AG04449 (cell line): ENCODE measurements at regions not wholly inside any gene's neighbourhood (a gene's known extent, or its start where the extent isn't known, plus 50 kb on each side); places are given as distances from the start of the nearest gene placed in this dataset.

ENCODE experiments used
- CTCF ChIA-PET: fragments of 350-600 bp; formaldehyde crosslinking; extraction: SDS; loops from one replicate; lab custom pipeline; 2021; ENCODE audit warnings: antibody characterized with exemption; lab: Yijun Ruan, JAX
- POLR2A ChIA-PET: fragments of 400-600, 350-600 bp; formaldehyde crosslinking; extraction: SDS; loops from one replicate; lab custom pipeline; 2020; ENCODE audit warnings: antibody characterized with exemption, inconsistent platforms; lab: Yijun Ruan, JAX
- DNase-seq: peaks from one replicate; pipeline ENCODE4 v3.0.0-alpha.2; 2010; ENCODE audit warnings: low read depth, low spot score
- H3K4me3 ChIP-seq: 2 replicates; pipeline ENCODE4 v1.5.1; 2011; ENCODE audit warnings: low read depth, mild to moderate bottlenecking, control low read depth, low read length
- CTCF ChIP-seq: IDR thresholded peaks from one replicate; pipeline ENCODE4 v1.5.1; 2011; ENCODE audit warnings: mild to moderate bottlenecking, moderate library complexity, low read length, control low read depth, inconsistent platforms; ENCODE audit not compliant: insufficient read depth; ENCODE audit errors: missing control alignments

- CTCF ChIA-PET: no interaction called here
- POLR2A ChIA-PET: no interaction called here
- DNase-seq: no peak
- no peak for TF ChIP-seq CTCF
- no peak overlapping the region for H3K4me3 ChIP-seq
Observed at GRCh38 chr6:163651915-163652668, 237.6 kb downstream of the QKI start.

GRCh38 chr6:163651426-163651825 is 236.9 kb downstream of the QKI start:
- CTCF ChIA-PET: no interaction called here
- H3K4me3 ChIP-seq: no peak overlapping the region
- no peak for TF ChIP-seq CTCF
- POLR2A ChIA-PET: no interaction called here
- DNase-seq: no peak

- no peak overlapping the region for H3K4me3 ChIP-seq
- ChIA-PET CTCF (no interaction called here), POLR2A (no interaction called here)
- no peak for DNase-seq
- no peak for TF ChIP-seq CTCF
Observed at GRCh38 chr6:163648868-163649267, 234.3 kb downstream of the QKI start.

GRCh38 chr6:163647624-163648023 is 233.1 kb downstream of the QKI start:
- TF ChIP-seq CTCF: no peak
- ChIA-PET POLR2A (no interaction called here), CTCF (no interaction called here)
- no peak for DNase-seq
- H3K4me3 ChIP-seq: no peak overlapping the region

GRCh38 chr6:163646866-163647265 is 232.3 kb downstream of the QKI start:
- ChIA-PET POLR2A (no interaction called here), CTCF (no interaction called here)
- no peak for DNase-seq
- TF ChIP-seq CTCF: no peak
- no peak overlapping the region for H3K4me3 ChIP-seq

GRCh38 chr6:163646133-163646532 is 231.6 kb downstream of the QKI start:
- DNase-seq: no peak
- ChIA-PET POLR2A (no interaction called here), CTCF (no interaction called here)
- TF ChIP-seq CTCF: no peak
- H3K4me3 ChIP-seq: no peak overlapping the region
